Stomach (tissue), 8 donors: ENCODE measurements at regions not wholly inside any gene's neighbourhood (a gene's known extent, or its start where the extent isn't known, plus 50 kb on each side); places are given as distances from the start of the nearest gene placed in this dataset.

Experiments
- DNase-seq, 2 donors: peaks; one replicate each; pipeline versions ENCODE4 v3.0.0 to v3.0.0-alpha.2; 2013 to 2019
- H3K27ac ChIP-seq, 5 donors: fragments of 200-600 bp in 4 of 5; sonication (generic) in 4 of 5; one replicate each; pipeline ENCODE4 v1.5.1; 2013 to 2019; ENCODE audit warnings: mild to moderate bottlenecking in 1 of 5, moderate library complexity in 1 of 5
- H3K27me3 ChIP-seq, 3 donors: fragments of 200-600 bp; sonication (generic); one replicate each; pipeline ENCODE4 v1.5.1; 2017 to 2019; ENCODE audit warnings: mixed run types in 1 of 3
- H3K36me3 ChIP-seq, 4 donors: fragments of 200-600 bp; sonication (generic); 1 replicate in 3 of 4; 2 replicates in 1 of 4; pipeline ENCODE4 v1.5.1; 2016 to 2019
- H3K4me1 ChIP-seq, 4 donors: fragments of 200-600 bp; sonication (generic); one replicate each; pipeline ENCODE4 v1.5.1; 2016 to 2019
- H3K4me3 ChIP-seq, 4 donors: fragments of 200-600 bp; sonication (generic) in 3 of 4; one replicate each; pipeline ENCODE4 v1.5.1; 2016 to 2019; ENCODE audit warnings: mild to moderate bottlenecking in 1 of 4
- H3K9me3 ChIP-seq, 4 donors: fragments of 200-600 bp; sonication (generic); one replicate each; pipeline ENCODE4 v1.5.1; 2016 to 2019
- EP300 ChIP-seq: sonication (generic); formaldehyde crosslinking; IDR thresholded peaks from one replicate; pipeline ENCODE4 v1.6.1; 2017; ENCODE audit warnings: antibody characterized with exemption
- POLR2A ChIP-seq, 4 donors: fragments of 450-650 bp; IDR thresholded peaks; one replicate each; pipeline ENCODE4 v1.6.1; 2016; ENCODE audit warnings: antibody characterized with exemption in 4 of 4, control low read depth in 2 of 4, mild to moderate bottlenecking in 1 of 4, moderate library complexity in 1 of 4
- POLR2AphosphoS5 ChIP-seq, 3 donors: sonication (generic); formaldehyde crosslinking; IDR thresholded peaks; one replicate each; pipeline ENCODE4 v1.6.1; 2016; ENCODE audit warnings: antibody characterized with exemption in 3 of 3
- WGBS, 5 donors: extraction: QIAGEN DNeasy Blood & Tissue Kit in 3 of 5; methylation state at CpG; one replicate each; pipeline versions ENCODE4 v1.1.5 to v1.1.7; 2013 to 2018; 5-methylcytosine and 5-hydroxymethylcytosine counted together
- intact Hi-C: fragments of 100-400 bp; cut with DNase I; formaldehyde crosslinking; loops from one replicate; pipeline ENCODE4 v1.15.1; 2023; ENCODE audit warnings: low total_unique reads
- TF ChIP-seq, protein P1 (sequence below), 7 experiments: fragments of 450-650 bp in 4 of 7; fragments of 200-600 bp in 3 of 7; sonication (generic) in 3 of 7; IDR thresholded peaks; one replicate each; pipeline ENCODE4 v1.5.1; 2016 to 2019; ENCODE audit warnings: antibody characterized with exemption in 7 of 7, control low read depth in 2 of 7, mild to moderate bottlenecking in 1 of 7
- donor health status: healthy with polysubstance abuse.
- donor health status: Bipolar disorder and iron deficiency.
- donor health status: healthy.

DNA sequence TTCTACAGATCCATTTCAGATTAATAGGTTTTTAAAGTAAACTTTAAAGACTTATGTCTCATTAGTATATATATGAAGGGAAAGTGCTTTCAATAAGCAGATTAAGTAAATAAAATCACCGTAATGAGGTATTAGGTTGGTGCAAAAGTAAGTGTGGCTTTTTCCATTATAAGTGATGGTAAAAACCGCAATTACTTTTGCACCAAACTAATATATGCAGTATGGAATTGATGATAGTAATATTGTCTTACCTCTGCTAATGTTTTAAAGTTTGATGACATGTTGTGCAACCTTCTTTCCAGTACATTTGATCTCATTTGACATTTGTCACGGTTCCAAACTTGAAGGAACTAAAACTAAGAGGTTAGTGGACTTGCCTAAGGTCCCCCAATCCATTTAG is 1819.3 kb downstream of the PCDH9 start:
- DNase-seq, result no peak
- Histone ChIP-seq H3K27me3 (no peaks in the 10 kb centered on the region), H3K36me3 (no peaks in the 10 kb centered on the region), H3K27ac (no peak overlapping the region), H3K4me3 (no peak overlapping the region), H3K4me1 (no peaks in the 10 kb centered on the region), H3K9me3 (no peaks in the 10 kb centered on the region)
- intact Hi-C loops, result no loop called here
- 86 to 89% (median 86%) methylated on average over 3 of the region's 3 CpGs for WGBS, 5 donors
- TF ChIP-seq EP300 (no peak), POLR2A (IDR thresholded peaks at IDR 0.05) (no peak), POLR2AphosphoS5 (IDR thresholded peaks at IDR 0.05) (no peak)
- TF ChIP-seq, protein P1, sequence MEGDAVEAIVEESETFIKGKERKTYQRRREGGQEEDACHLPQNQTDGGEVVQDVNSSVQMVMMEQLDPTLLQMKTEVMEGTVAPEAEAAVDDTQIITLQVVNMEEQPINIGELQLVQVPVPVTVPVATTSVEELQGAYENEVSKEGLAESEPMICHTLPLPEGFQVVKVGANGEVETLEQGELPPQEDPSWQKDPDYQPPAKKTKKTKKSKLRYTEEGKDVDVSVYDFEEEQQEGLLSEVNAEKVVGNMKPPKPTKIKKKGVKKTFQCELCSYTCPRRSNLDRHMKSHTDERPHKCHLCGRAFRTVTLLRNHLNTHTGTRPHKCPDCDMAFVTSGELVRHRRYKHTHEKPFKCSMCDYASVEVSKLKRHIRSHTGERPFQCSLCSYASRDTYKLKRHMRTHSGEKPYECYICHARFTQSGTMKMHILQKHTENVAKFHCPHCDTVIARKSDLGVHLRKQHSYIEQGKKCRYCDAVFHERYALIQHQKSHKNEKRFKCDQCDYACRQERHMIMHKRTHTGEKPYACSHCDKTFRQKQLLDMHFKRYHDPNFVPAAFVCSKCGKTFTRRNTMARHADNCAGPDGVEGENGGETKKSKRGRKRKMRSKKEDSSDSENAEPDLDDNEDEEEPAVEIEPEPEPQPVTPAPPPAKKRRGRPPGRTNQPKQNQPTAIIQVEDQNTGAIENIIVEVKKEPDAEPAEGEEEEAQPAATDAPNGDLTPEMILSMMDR (IDR thresholded peaks at IDR 0.05), result no peak

DNA sequence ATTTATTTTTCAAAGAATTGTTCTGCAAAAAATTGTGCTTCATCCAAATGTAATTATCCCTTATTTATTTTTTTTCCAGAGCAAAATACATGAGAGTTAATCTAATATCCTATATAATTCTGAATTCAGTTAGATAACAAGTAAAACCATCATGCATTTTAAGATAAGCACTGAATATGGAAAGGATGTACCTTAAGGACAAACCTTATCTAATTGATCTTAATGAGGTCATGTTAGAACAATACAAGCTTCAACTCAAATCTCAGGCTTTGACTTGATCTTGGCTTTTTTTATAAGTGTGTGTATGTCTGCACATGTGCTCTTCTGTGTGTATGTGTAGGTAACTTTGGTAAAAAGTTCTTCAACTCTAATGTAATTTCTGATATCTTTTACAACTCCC is 1828.8 kb downstream of the PCDH9 start:
- Histone ChIP-seq H3K9me3 (no peaks in the 10 kb centered on the region), H3K36me3 (no peaks in the 10 kb centered on the region), H3K4me1 (no peaks in the 10 kb centered on the region), H3K27ac (no peak overlapping the region), H3K4me3 (no peak overlapping the region), H3K27me3 (no peaks in the 10 kb centered on the region)
- no peak for DNase-seq
- intact Hi-C loops, result no loop called here
- TF ChIP-seq, protein P1 (IDR thresholded peaks at IDR 0.05), result no peak
- TF ChIP-seq POLR2A (IDR thresholded peaks at IDR 0.05) (no peak), EP300 (no peak), POLR2AphosphoS5 (IDR thresholded peaks at IDR 0.05) (no peak)

DNA sequence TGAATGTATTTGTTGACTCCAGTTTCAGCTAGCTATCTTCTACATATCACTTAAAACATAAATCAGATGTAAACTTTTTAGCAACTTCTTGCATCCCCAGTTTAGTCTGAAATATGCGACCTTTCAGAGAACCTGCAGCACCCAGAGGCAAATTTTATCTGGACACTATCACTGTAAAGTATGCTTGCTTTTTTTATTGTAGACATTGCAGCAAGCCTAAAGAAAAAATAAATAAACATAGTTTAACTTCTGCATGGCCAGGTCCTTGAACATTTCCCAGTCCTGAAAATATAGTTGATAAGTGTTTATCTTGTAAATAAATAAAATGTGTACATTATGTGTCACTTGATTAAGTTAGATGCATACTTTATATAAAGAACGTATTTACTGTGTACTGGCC is 1829.4 kb downstream of the PCDH9 start:
- Histone ChIP-seq H3K27ac (no peak overlapping the region), H3K36me3 (no peaks in the 10 kb centered on the region), H3K27me3 (no peaks in the 10 kb centered on the region), H3K4me1 (no peaks in the 10 kb centered on the region), H3K4me3 (no peak overlapping the region), H3K9me3 (no peaks in the 10 kb centered on the region)
- intact Hi-C loops, result no loop called here
- TF ChIP-seq, protein P1 (IDR thresholded peaks at IDR 0.05), result no peak
- no peak for TF ChIP-seq POLR2AphosphoS5 (IDR thresholded peaks at IDR 0.05)
- no peak for TF ChIP-seq POLR2A (IDR thresholded peaks at IDR 0.05)
- TF ChIP-seq EP300, result no peak
- WGBS, 5 donors, result 31 to 62% (median 53%) methylated on average over 2 of the region's 2 CpGs
- DNase-seq, result no peak

DNA sequence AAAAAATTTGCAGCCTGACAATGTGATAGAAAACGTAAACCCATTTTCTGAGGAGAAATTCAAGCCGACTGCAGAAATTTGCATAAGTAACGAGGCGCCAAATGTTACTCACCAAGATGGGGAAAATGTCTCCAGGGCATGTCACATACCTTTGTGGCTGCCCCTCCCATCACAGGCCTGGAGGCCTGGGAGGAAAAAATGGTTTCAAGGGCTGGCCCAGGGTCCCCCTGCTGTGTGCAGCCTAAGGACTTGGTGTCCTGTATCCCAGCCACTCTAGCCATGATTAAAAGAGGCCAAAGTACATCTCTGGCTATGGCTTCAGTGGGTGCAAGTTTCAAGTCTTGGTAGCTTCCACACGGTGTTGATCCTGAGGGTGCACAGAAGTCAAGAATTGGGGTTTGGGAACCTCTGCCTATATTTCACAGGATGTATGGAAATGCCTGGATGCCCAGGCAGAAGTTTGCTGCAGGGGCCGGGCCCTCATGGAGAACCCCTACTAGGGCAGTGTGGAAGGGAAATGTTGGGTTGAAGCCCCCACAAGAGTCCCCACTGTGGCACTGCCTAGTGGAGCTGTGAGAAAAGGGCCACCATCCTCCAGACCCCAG is 1842.3 kb downstream of the PCDH9 start:
- intact Hi-C loops, result no loop called here
- 70 to 96% (median 83%) methylated on average over 4 to 6 of the region's 6 CpGs for WGBS, 5 donors

More for the DNA sequence above, 1842.3 kb downstream of the PCDH9 start:
- no peak overlapping the region for H3K4me3 ChIP-seq
- no peaks in the 10 kb centered on the region for H3K36me3 ChIP-seq
- H3K4me1 ChIP-seq, result no peaks in the 10 kb centered on the region
- H3K9me3 ChIP-seq, result peaks cover 0 to 20% (median 11%) of the 10 kb centered on the region in 4 donors
- no peaks in the 10 kb centered on the region for H3K27me3 ChIP-seq
- H3K27ac ChIP-seq, result no peak overlapping the region
- TF ChIP-seq, protein P1 (IDR thresholded peaks at IDR 0.05), result no peak
- TF ChIP-seq POLR2A (IDR thresholded peaks at IDR 0.05) (no peak), EP300 (no peak), POLR2AphosphoS5 (IDR thresholded peaks at IDR 0.05) (no peak)
- DNase-seq, result no peak
